AG08396 (cell line): ENCODE measurements at regions not wholly inside any gene's neighbourhood (a gene's known extent, or its start where the extent isn't known, plus 50 kb on each side); places are given as distances from the start of the nearest gene placed in this dataset.
"Not testable (repeated sequence)": the region's sequence is repeated elsewhere in the genome, so short reads cannot be mapped to it uniquely, and the experiment has no call there.

Source experiments
- DNase-seq: peaks from one replicate; pipeline ENCODE4 v3.0.0; 2012; ENCODE audit warnings: low spot score, mixed read lengths

GRCh38 chr6:71056656-71057055 lies 99.8 kb upstream of the B3GAT2 start:
- DNase-seq, result no peak

- DNase-seq, result no peak
These were observed 109.3 kb upstream of the B3GAT2 start for GRCh38 chr6:71066153-71066552.

GRCh38 chr6:71067816-71068215 lies 111.0 kb upstream of the B3GAT2 start:
- DNase-seq, result no peak

- no peak for DNase-seq
These were observed 115.6 kb upstream of the B3GAT2 start for GRCh38 chr6:71072508-71072907.

- no peak for DNase-seq
These were observed 120.8 kb upstream of the B3GAT2 start for GRCh38 chr6:71077655-71078054.

- peak; percentile 12 for DNase-seq
These were observed 122.8 kb upstream of the B3GAT2 start for GRCh38 chr6:71079677-71080076.

- no peak for DNase-seq
These were observed 123.3 kb upstream of the B3GAT2 start for GRCh38 chr6:71080133-71080532.

- peak; percentile 37 for DNase-seq
These were observed 124.0 kb upstream of the B3GAT2 start for GRCh38 chr6:71080826-71081225.

- no peak for DNase-seq
These were observed 125.3 kb upstream of the B3GAT2 start for GRCh38 chr6:71082033-71082650.

GRCh38 chr6:71083308-71083820 lies 126.5 kb upstream of the B3GAT2 start:
- no peak for DNase-seq

- no peak for DNase-seq
These were observed 131.3 kb upstream of the B3GAT2 start for GRCh38 chr6:71088166-71088565.

GRCh38 chr6:71090217-71090616 lies 133.4 kb upstream of the B3GAT2 start:
- DNase-seq, result no peak

GRCh38 chr6:71091167-71091566 lies 134.3 kb upstream of the B3GAT2 start:
- DNase-seq, result no peak

GRCh38 chr6:71091956-71092355 lies 135.1 kb upstream of the B3GAT2 start:
- DNase-seq, result no peak

- DNase-seq, result not testable (repeated sequence)
These were observed 140.4 kb upstream of the B3GAT2 start for GRCh38 chr6:71097264-71097663.

GRCh38 chr6:71099649-71100048 lies 142.8 kb upstream of the B3GAT2 start:
- no peak for DNase-seq

- DNase-seq, result no peak
These were observed 146.3 kb upstream of the B3GAT2 start for GRCh38 chr6:71103130-71103529.

GRCh38 chr6:71103641-71104040 lies 146.8 kb upstream of the B3GAT2 start:
- DNase-seq, result no peak

- no peak for DNase-seq
These were observed 149.4 kb upstream of the B3GAT2 start for GRCh38 chr6:71106276-71106675.

GRCh38 chr6:71107911-71108420 lies 151.1 kb upstream of the B3GAT2 start:
- DNase-seq, result peak; percentile 14

GRCh38 chr6:71114544-71114943 lies 157.7 kb upstream of the B3GAT2 start:
- DNase-seq, result no peak

GRCh38 chr6:71114986-71115385 lies 158.1 kb upstream of the B3GAT2 start:
- DNase-seq, result no peak

- no peak for DNase-seq
These were observed 162.7 kb upstream of the B3GAT2 start for GRCh38 chr6:71119560-71119959.

- DNase-seq, result no peak
These were observed 165.6 kb upstream of the OGFRL1 start for GRCh38 chr6:71123051-71123450.
